ENCODE measurements at regions not wholly inside any gene's neighbourhood (a gene's known extent, or its start where the extent isn't known, plus 50 kb on each side); places are given as distances from the start of the nearest gene placed in this dataset.

- TF ChIP-seq EZH2phosphoT487 (IDR thresholded peaks at IDR 0.05; ENCODE audit: borderline replicate concordance, low read length): no peak
- TF ChIP-seq, protein P1, sequence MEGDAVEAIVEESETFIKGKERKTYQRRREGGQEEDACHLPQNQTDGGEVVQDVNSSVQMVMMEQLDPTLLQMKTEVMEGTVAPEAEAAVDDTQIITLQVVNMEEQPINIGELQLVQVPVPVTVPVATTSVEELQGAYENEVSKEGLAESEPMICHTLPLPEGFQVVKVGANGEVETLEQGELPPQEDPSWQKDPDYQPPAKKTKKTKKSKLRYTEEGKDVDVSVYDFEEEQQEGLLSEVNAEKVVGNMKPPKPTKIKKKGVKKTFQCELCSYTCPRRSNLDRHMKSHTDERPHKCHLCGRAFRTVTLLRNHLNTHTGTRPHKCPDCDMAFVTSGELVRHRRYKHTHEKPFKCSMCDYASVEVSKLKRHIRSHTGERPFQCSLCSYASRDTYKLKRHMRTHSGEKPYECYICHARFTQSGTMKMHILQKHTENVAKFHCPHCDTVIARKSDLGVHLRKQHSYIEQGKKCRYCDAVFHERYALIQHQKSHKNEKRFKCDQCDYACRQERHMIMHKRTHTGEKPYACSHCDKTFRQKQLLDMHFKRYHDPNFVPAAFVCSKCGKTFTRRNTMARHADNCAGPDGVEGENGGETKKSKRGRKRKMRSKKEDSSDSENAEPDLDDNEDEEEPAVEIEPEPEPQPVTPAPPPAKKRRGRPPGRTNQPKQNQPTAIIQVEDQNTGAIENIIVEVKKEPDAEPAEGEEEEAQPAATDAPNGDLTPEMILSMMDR (IDR thresholded peaks at IDR 0.05; ENCODE audit: low read depth, low read length, poor library complexity, severe bottlenecking): no peak
These were observed 436.6 kb upstream of the GBE1 start for GRCh38 chr3:82198009-82198408.

DNA sequence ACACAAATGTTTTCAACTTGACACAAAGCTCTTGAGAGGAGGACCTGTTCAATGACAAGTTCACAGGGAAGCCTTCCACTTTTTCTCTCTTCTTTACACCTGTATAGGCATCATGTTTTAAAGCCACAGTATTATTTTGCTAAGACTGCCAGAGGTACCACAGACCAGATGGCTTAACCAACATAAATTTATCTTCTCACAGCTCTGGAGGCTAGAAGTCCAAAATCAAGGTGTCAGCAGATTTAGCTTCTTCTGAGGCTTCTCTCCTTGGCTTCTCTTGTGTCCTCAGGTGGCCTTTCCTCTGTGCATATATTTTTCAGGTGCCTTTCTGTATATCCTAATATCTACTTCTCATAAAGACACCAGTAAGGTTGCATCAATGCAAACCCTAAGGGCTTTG, 435.2 kb upstream of the GBE1 start:
- Histone ChIP-seq H4K20me1 (ENCODE audit: control insufficient read depth, insufficient read depth, low read depth, low read length) (no peaks in the 10 kb centered on the region), H3K9me2 (replicated peaks; ENCODE audit: control insufficient read depth, low read length) (no peaks in the 10 kb centered on the region), H3K36me3 (ENCODE audit: control insufficient read depth, low read length) (no peaks in the 10 kb centered on the region), H3K27ac (ENCODE audit: low read depth, low read length) (no peak overlapping the region), H3K4me2 (ENCODE audit: low read length) (no peak overlapping the region), H3K27me3 (ENCODE audit: control insufficient read depth, low read length) (no peaks in the 10 kb centered on the region), H3K4me3 (ENCODE audit: low read length) (no peak overlapping the region), H3K9me3 (ENCODE audit: control insufficient read depth, insufficient read depth, low read length) (no peaks in the 10 kb centered on the region), H3K4me1 (ENCODE audit: control insufficient read depth, low read length) (no peaks in the 10 kb centered on the region), H3K79me2 (ENCODE audit: control insufficient read depth, low read length) (no peaks in the 10 kb centered on the region), H3F3A (ENCODE audit: control insufficient read depth, insufficient read depth) (no peaks in the 10 kb centered on the region)
- no peak for TF ChIP-seq EZH2phosphoT487 (IDR thresholded peaks at IDR 0.05; ENCODE audit: borderline replicate concordance, low read length)
- TF ChIP-seq, protein P1 (IDR thresholded peaks at IDR 0.05; ENCODE audit: low read depth, low read length, poor library complexity, severe bottlenecking): no peak

More at GRCh38 chr3:82198009-82198408, 436.6 kb upstream of the GBE1 start:
- H3K79me2 ChIP-seq (ENCODE audit: control insufficient read depth, low read length): no peaks in the 10 kb centered on the region
- no peaks in the 10 kb centered on the region for H3F3A ChIP-seq (ENCODE audit: control insufficient read depth, insufficient read depth)
- no peak overlapping the region for H3K27ac ChIP-seq (ENCODE audit: low read depth, low read length)
- no peaks in the 10 kb centered on the region for H4K20me1 ChIP-seq (ENCODE audit: control insufficient read depth, insufficient read depth, low read depth, low read length)
- H3K27me3 ChIP-seq (ENCODE audit: control insufficient read depth, low read length): no peaks in the 10 kb centered on the region
- no peaks in the 10 kb centered on the region for H3K9me2 ChIP-seq (replicated peaks; ENCODE audit: control insufficient read depth, low read length)
- H3K36me3 ChIP-seq (ENCODE audit: control insufficient read depth, low read length): no peaks in the 10 kb centered on the region
- no peak overlapping the region for H3K4me3 ChIP-seq (ENCODE audit: low read length)
- H3K9me3 ChIP-seq (ENCODE audit: control insufficient read depth, insufficient read depth, low read length): no peaks in the 10 kb centered on the region
- H3K4me2 ChIP-seq (ENCODE audit: low read length): no peak overlapping the region
- H3K4me1 ChIP-seq (ENCODE audit: control insufficient read depth, low read length): no peaks in the 10 kb centered on the region

DNA sequence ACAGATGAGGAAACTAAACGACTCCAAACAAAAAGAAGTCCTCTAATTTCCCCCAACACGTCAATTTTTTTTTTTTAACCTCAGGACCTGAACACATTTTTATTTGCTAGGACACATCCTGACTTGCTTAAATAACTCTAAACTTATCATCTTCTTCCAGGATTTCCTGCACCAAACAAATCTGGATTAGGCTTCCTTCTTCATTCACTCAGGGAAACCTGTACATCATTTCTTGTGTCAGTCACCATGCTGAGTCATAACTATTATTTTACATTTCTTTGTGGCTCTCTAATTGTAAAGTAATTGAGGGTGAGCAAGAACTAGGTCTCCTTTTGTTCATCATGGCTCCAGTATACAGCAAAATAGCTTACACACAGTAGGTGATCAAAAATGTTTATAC, 433.4 kb upstream of the GBE1 start:
- Histone ChIP-seq H3K4me1 (ENCODE audit: control insufficient read depth, low read length) (no peaks in the 10 kb centered on the region), H3K36me3 (ENCODE audit: control insufficient read depth, low read length) (no peaks in the 10 kb centered on the region), H3K27ac (ENCODE audit: low read depth, low read length) (no peak overlapping the region), H3K79me2 (ENCODE audit: control insufficient read depth, low read length) (no peaks in the 10 kb centered on the region), H4K20me1 (ENCODE audit: control insufficient read depth, insufficient read depth, low read depth, low read length) (no peaks in the 10 kb centered on the region), H3F3A (ENCODE audit: control insufficient read depth, insufficient read depth) (no peaks in the 10 kb centered on the region), H3K9me3 (ENCODE audit: control insufficient read depth, insufficient read depth, low read length) (no peaks in the 10 kb centered on the region), H3K4me2 (ENCODE audit: low read length) (no peak overlapping the region), H3K4me3 (ENCODE audit: low read length) (no peak overlapping the region), H3K9me2 (replicated peaks; ENCODE audit: control insufficient read depth, low read length) (no peaks in the 10 kb centered on the region), H3K27me3 (ENCODE audit: control insufficient read depth, low read length) (no peaks in the 10 kb centered on the region)
- TF ChIP-seq, protein P1 (IDR thresholded peaks at IDR 0.05; ENCODE audit: low read depth, low read length, poor library complexity, severe bottlenecking): no peak
- TF ChIP-seq EZH2phosphoT487 (IDR thresholded peaks at IDR 0.05; ENCODE audit: borderline replicate concordance, low read length): no peak

DNA sequence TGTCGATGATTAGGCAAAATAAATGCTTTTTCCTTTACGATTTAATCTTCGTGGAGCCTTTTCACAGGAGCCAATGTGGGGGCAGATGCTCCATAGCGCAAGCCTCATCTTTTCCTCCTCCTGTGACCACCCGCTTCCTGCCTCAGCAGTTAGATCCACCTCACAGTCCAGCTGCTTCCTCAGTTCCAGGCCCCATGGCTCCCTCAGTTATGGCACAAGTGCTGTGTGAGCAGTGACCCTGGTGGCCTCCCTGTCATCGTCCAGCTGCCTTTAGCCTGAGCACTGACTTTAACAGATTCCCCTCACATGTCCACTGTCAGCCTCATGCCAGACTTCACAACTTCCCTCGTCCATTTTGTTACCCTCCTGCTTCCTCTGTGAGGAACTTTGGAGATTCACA, 424.6 kb upstream of the GBE1 start:
- Histone ChIP-seq H3K27me3 (ENCODE audit: control insufficient read depth, low read length) (no peaks in the 10 kb centered on the region), H4K20me1 (ENCODE audit: control insufficient read depth, insufficient read depth, low read depth, low read length) (no peaks in the 10 kb centered on the region), H3K79me2 (ENCODE audit: control insufficient read depth, low read length) (no peaks in the 10 kb centered on the region), H3K9me2 (replicated peaks; ENCODE audit: control insufficient read depth, low read length) (no peaks in the 10 kb centered on the region), H3K9me3 (ENCODE audit: control insufficient read depth, insufficient read depth, low read length) (no peaks in the 10 kb centered on the region), H3K4me1 (ENCODE audit: control insufficient read depth, low read length) (no peaks in the 10 kb centered on the region), H3F3A (ENCODE audit: control insufficient read depth, insufficient read depth) (no peaks in the 10 kb centered on the region), H3K4me2 (ENCODE audit: low read length) (no peak overlapping the region), H3K4me3 (ENCODE audit: low read length) (no peak overlapping the region), H3K36me3 (ENCODE audit: control insufficient read depth, low read length) (no peaks in the 10 kb centered on the region), H3K27ac (ENCODE audit: low read depth, low read length) (no peak overlapping the region)
- TF ChIP-seq, protein P1 (IDR thresholded peaks at IDR 0.05; ENCODE audit: low read depth, low read length, poor library complexity, severe bottlenecking): no peak
- no peak for TF ChIP-seq EZH2phosphoT487 (IDR thresholded peaks at IDR 0.05; ENCODE audit: borderline replicate concordance, low read length)
